Gastrocnemius medialis (tissue), 4 donors: ENCODE measurements at regions not wholly inside any gene's neighbourhood (a gene's known extent, or its start where the extent isn't known, plus 50 kb on each side); places are given as distances from the start of the nearest gene placed in this dataset.

Experiments
- ATAC-seq, 2 donors: fragments of 150-250 bp; one replicate each; pipeline ENCODE4 v1.9.1; 2016
- DNase-seq, 2 donors: peaks; one replicate each; pipeline ENCODE4 v3.0.0-alpha.2; 2019
- H3K27ac ChIP-seq, 4 donors: fragments of 200-600 bp; sonication (generic); 1 replicate in 1 of 4; 2 replicates in 3 of 4; pipeline ENCODE4 v1.5.1; 2016 to 2018; ENCODE audit warnings: mild to moderate bottlenecking in 2 of 4, moderate library complexity in 1 of 4
- H3K27me3 ChIP-seq, 3 donors: fragments of 200-600 bp; sonication (generic) in 2 of 3; 1 replicate in 1 of 3; 2 replicates in 2 of 3; pipeline versions ENCODE4 v1.5.1 to v1.6.0; 2016 to 2019; ENCODE audit warnings: mild to moderate bottlenecking in 1 of 3, moderate library complexity in 1 of 3
- H3K36me3 ChIP-seq, 2 donors: fragments of 200-600 bp; sonication (generic) in 1 of 2; one replicate each; pipeline ENCODE4 v1.5.1; 2017 to 2018
- H3K4me1 ChIP-seq, 2 donors: fragments of 200-600 bp; sonication (generic) in 1 of 2; one replicate each; pipeline ENCODE4 v1.5.1; 2016 to 2017; ENCODE audit warnings: mild to moderate bottlenecking in 2 of 2
- H3K4me3 ChIP-seq, 4 donors: fragments of 200-600 bp; sonication (generic) in 3 of 4; 1 replicate in 1 of 4; 2 replicates in 3 of 4; pipeline ENCODE4 v1.5.1; 2016 to 2019; ENCODE audit warnings: mild to moderate bottlenecking in 2 of 4
- H3K9me3 ChIP-seq, 3 donors: fragments of 200-600 bp; sonication (generic) in 2 of 3; 1 replicate in 1 of 3; 2 replicates in 2 of 3; pipeline ENCODE4 v1.5.1; 2016 to 2019
- CTCF ChIP-seq, 5 experiments: fragments of 450-650 bp in 3 of 5; fragments of 200-600 bp in 2 of 5; sonication (generic) in 2 of 5; IDR thresholded peaks in 4 of 5; conservative IDR thresholded peaks in 1 of 5; 1 replicate in 4 of 5; 2 replicates in 1 of 5; pipeline ENCODE4 v1.5.1; 2016 to 2019; ENCODE audit warnings: antibody characterized with exemption in 5 of 5, mild to moderate bottlenecking in 3 of 5, moderate library complexity in 3 of 5
- POLR2A ChIP-seq, 2 donors: fragments of 450-650 bp; IDR thresholded peaks; one replicate each; pipeline ENCODE4 v1.6.1; 2017; ENCODE audit warnings: antibody characterized with exemption in 2 of 2, mild to moderate bottlenecking in 2 of 2, moderate library complexity in 2 of 2
- in situ Hi-C, 4 donors: fragments of 200-750 bp; cut with MboI; loops; one replicate each; pipeline versions ENCODE4 v1.15.0 to v1.8.0; 2017; ENCODE audit warnings: low sequenced_read_pairs in 4 of 4
- intact Hi-C: fragments of 100-400 bp; cut with DNase I; formaldehyde crosslinking; loops from one replicate; pipeline ENCODE4 v1.15.1; 2023; ENCODE audit warnings: low total_unique reads

- DNase-seq (no peak), ATAC-seq (no peak)
- H3K9me3 ChIP-seq = no peaks in the 10 kb centered on the region
- H3K4me1 ChIP-seq = peaks cover 4 to 11% of the 10 kb centered on the region in 2 donors
- H3K36me3 ChIP-seq = peaks cover 0 to 14% of the 10 kb centered on the region in 2 donors
- no peaks in the 10 kb centered on the region for H3K27me3 ChIP-seq
- no peak for TF ChIP-seq CTCF (IDR thresholded peaks at IDR 0.05 in 4 of 5, conservative IDR thresholded peaks at IDR 0.05 in 1 of 5)
- TF ChIP-seq POLR2A (IDR thresholded peaks at IDR 0.05) = no peak
- intact Hi-C loops (no loop called here), in situ Hi-C loops (no loop called here)
- no peak overlapping the region for H3K4me3 ChIP-seq
- no peak overlapping the region for H3K27ac ChIP-seq
Measured at GRCh38 chr1:232512712-232513111, 117.2 kb downstream of the SIPA1L2 start.

DNA sequence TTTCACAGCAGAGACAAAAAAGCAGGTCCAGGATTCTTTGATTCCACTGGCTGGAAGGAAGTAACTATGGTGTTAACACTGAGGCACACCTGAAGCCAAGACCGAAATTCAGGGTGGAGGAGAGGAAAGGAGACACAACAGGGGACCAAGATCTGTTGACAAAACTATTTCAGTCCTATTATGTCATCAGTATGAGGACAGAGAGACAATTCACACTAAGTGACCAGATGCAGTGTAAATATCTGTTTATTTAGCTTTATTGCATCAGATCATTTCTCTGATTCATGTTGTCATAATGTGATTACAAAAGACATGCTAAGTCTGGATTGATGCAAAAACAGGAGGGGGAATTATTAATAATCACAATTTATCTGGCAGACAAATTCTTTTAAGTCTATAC is 118.8 kb downstream of the SIPA1L2 start:
- intact Hi-C loops = no loop called here
- ATAC-seq = peak in 1 of 2 donors; percentile 51
- peaks cover 4 to 11% of the 10 kb centered on the region in 2 donors for H3K4me1 ChIP-seq

DNA sequence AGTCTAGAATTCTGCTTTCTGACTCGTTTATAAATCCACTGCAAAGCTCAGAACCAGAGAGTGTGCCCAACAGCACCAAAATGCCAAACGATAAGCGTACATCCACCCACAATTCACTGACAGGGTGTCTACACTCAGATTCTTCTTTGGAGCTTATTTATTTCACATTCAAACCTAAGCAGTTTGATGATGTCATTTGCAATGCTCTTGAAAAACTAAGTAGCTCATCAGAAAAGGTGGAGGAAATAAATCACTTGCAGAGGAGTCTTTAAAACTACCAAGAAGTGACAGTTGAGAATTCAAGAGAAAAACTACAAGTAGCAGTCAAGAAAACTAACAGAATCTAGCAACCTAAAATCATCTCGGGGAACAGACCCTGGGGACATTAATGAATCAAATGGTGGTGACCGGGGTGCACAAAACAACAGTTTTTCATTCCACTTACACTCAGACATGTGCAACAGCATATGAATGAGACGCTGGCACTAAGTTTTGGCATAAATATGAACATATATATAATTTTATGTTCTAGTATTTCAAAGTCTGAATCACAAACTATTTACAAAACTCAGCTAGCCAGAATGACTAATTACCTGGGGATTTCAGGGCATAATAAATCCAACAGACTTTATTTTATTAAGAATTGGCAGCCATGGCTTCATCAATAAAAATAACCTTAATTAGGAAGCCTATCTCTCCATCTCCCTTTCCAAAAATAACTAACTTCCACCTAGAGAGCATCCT is 119.4 kb downstream of the SIPA1L2 start:
- ATAC-seq (no peak), DNase-seq (no peak)
- intact Hi-C loops = no loop called here
- peaks cover 4 to 11% of the 10 kb centered on the region in 2 donors for H3K4me1 ChIP-seq
- in situ Hi-C loops = no loop called here
- no peaks in the 10 kb centered on the region for H3K9me3 ChIP-seq
- no peak for TF ChIP-seq POLR2A (IDR thresholded peaks at IDR 0.05)
- no peak for TF ChIP-seq CTCF (IDR thresholded peaks at IDR 0.05 in 4 of 5, conservative IDR thresholded peaks at IDR 0.05 in 1 of 5)
- H3K36me3 ChIP-seq = peaks cover 0 to 14% of the 10 kb centered on the region in 2 donors
- H3K4me3 ChIP-seq = no peak overlapping the region
- no peak overlapping the region for H3K27ac ChIP-seq
- H3K27me3 ChIP-seq = no peaks in the 10 kb centered on the region

More for the DNA sequence above, 118.8 kb downstream of the SIPA1L2 start:
- TF ChIP-seq CTCF (IDR thresholded peaks at IDR 0.05 in 4 of 5, conservative IDR thresholded peaks at IDR 0.05 in 1 of 5) (no peak), POLR2A (IDR thresholded peaks at IDR 0.05) (no peak)
- H3K36me3 ChIP-seq = peaks cover 0 to 14% of the 10 kb centered on the region in 2 donors
- H3K4me3 ChIP-seq = no peak overlapping the region
- DNase-seq = no peak
- in situ Hi-C loops = no loop called here
- H3K27me3 ChIP-seq = no peaks in the 10 kb centered on the region
- no peaks in the 10 kb centered on the region for H3K9me3 ChIP-seq
- no peak overlapping the region for H3K27ac ChIP-seq

DNA sequence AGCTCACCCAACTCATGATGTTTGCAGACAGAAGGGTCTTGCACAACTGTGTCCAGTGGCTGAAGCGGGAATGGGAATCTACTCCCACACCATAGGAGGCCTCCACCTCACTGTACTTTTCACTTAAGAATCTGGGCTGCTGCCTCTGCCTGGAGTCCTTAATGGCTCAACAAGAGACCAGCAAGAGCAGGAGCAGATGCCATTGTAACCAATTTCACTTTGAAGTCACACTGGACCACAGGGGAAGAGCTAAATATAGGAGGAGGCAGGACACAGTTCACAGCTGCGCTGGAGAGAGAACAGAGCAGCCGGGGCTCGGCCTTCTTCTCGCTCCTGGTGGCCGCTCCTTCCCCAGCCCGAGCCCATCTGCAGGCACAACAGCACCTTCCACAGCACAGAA is 120.4 kb downstream of the SIPA1L2 start:
- intact Hi-C loops = no loop called here
- no peaks in the 10 kb centered on the region for H3K9me3 ChIP-seq
- peaks cover 4 to 11% of the 10 kb centered on the region in 2 donors for H3K4me1 ChIP-seq
- H3K27me3 ChIP-seq = no peaks in the 10 kb centered on the region
- no peak for ATAC-seq
- in situ Hi-C loops = no loop called here
- H3K4me3 ChIP-seq = no peak overlapping the region
- no peak overlapping the region for H3K27ac ChIP-seq
- TF ChIP-seq POLR2A (IDR thresholded peaks at IDR 0.05) (no peak), CTCF (IDR thresholded peaks at IDR 0.05 in 4 of 5, conservative IDR thresholded peaks at IDR 0.05 in 1 of 5) (no peak)
- DNase-seq = no peak
- H3K36me3 ChIP-seq = peaks cover 0 to 9% of the 10 kb centered on the region in 2 donors
